GM19023 (cell line): ENCODE measurements at regions not wholly inside any gene's neighbourhood (a gene's known extent, or its start where the extent isn't known, plus 50 kb on each side); places are given as distances from the start of the nearest gene placed in this dataset.

Experiments
- ATAC-seq: cut with Tn5 transposase; IDR thresholded peaks from one replicate; pipeline ENCODE4 v1.9.1; 2021; ENCODE audit warnings: mild to moderate bottlenecking, moderate library complexity; ENCODE audit not compliant: unreplicated experiment

- ATAC-seq: no peak
Observed at GRCh38 chr2:41445865-41446264, 602.0 kb upstream of the PKDCC start.

GRCh38 chr2:41446266-41446665, 601.6 kb upstream of the PKDCC start:
- no peak for ATAC-seq

- ATAC-seq: no peak
Observed at GRCh38 chr2:41448221-41448620, 599.6 kb upstream of the PKDCC start.

GRCh38 chr2:41457026-41457425, 590.8 kb upstream of the PKDCC start:
- ATAC-seq: no peak

- ATAC-seq: no peak
Observed at GRCh38 chr2:41460661-41461060, 587.2 kb upstream of the PKDCC start.

- ATAC-seq: no peak
Observed at GRCh38 chr2:41464395-41464794, 583.4 kb upstream of the PKDCC start.

GRCh38 chr2:41475959-41476358, 571.9 kb upstream of the PKDCC start:
- ATAC-seq: no peak

GRCh38 chr2:41482659-41483058, 565.2 kb upstream of the PKDCC start:
- ATAC-seq: no peak

- ATAC-seq: no peak
Observed at GRCh38 chr2:41483226-41483625, 564.6 kb upstream of the PKDCC start.

- no peak for ATAC-seq
Observed at GRCh38 chr2:41483982-41484857, 563.6 kb upstream of the PKDCC start.

- ATAC-seq: no peak
Observed at GRCh38 chr2:41484858-41485234, 563.0 kb upstream of the PKDCC start.

- no peak for ATAC-seq
Observed at GRCh38 chr2:41486948-41487347, 560.9 kb upstream of the PKDCC start.

- ATAC-seq: no peak
Observed at GRCh38 chr2:41488888-41489287, 558.9 kb upstream of the PKDCC start.

- ATAC-seq: no peak
Observed at GRCh38 chr2:41489638-41490037, 558.2 kb upstream of the PKDCC start.

- ATAC-seq: no peak
Observed at GRCh38 chr2:41495050-41495449, 552.8 kb upstream of the PKDCC start.

- no peak for ATAC-seq
Observed at GRCh38 chr2:41496908-41497307, 550.9 kb upstream of the PKDCC start.

- ATAC-seq: no peak
Observed at GRCh38 chr2:41498781-41499180, 549.0 kb upstream of the PKDCC start.

- no peak for ATAC-seq
Observed at GRCh38 chr2:41500895-41501294, 546.9 kb upstream of the PKDCC start.

- ATAC-seq: no peak
Observed at GRCh38 chr2:41502752-41503151, 545.1 kb upstream of the PKDCC start.

- no peak for ATAC-seq
Observed at GRCh38 chr2:41504532-41504931, 543.3 kb upstream of the PKDCC start.

GRCh38 chr2:41510108-41510507, 537.7 kb upstream of the PKDCC start:
- ATAC-seq: no peak

- no peak for ATAC-seq
Observed at GRCh38 chr2:41521211-41521610, 526.6 kb upstream of the PKDCC start.
